HepG2 (cell line): ENCODE measurements at regions not wholly inside any gene's neighbourhood (a gene's known extent, or its start where the extent isn't known, plus 50 kb on each side); places are given as distances from the start of the nearest gene placed in this dataset.

ENCODE experiments used
- ATAC-seq: fragments of 200-7000 bp; cut with Tn5 transposase; 3 replicates; pipeline ENCODE4 v1.9.1; 2020; ENCODE audit warnings: mild to moderate bottlenecking, moderate library complexity
- BruUV-seq: library from RNA; stranded (reverse); fragments of 400-500 nt; replicated peaks from 2 replicates; lab custom pipeline; 2021; lab: Mats Ljungman, UMichigan
- CTCF ChIA-PET: fragments of 300-600 bp; formaldehyde crosslinking; extraction: SDS; loops from one replicate; lab custom pipeline; 2021; ENCODE audit warnings: low total read pairs, inconsistent platforms, low intra/inter-chr PET ratio; lab: Yijun Ruan, JAX
- POLR2A ChIA-PET: fragments of 350-600 bp; sonication (Branson Sonifier 250); formaldehyde crosslinking; loops from one replicate; lab custom pipeline; 2020; ENCODE audit warnings: antibody characterized with exemption, inconsistent platforms; lab: Yijun Ruan, JAX
- DNase-seq: peaks from one replicate; pipeline ENCODE4 v3.0.0-alpha.2; 2015; ENCODE audit warnings: low spot score
- FAIRE-seq: peaks from 3 replicates; lab custom pipeline; 2011; peaks lifted over from hg19 to GRCh38; lab: Jason Lieb, UNC
- H2AFZ ChIP-seq: one replicate; pipeline ENCODE4 v1.6.1; 2011; ENCODE audit warnings: low read length, inconsistent platforms
- H3K27ac ChIP-seq: fragments of 300-600 bp; 3 replicates; pipeline ENCODE4 v1.8.0; 2011; ENCODE audit warnings: mixed run types, mild to moderate bottlenecking, mixed read lengths, low read length, inconsistent platforms; ENCODE audit not compliant: insufficient read depth; ENCODE audit errors: extremely low read length
- H3K27me3 ChIP-seq, 2 experiments: fragments of 200-600 bp in 1 of 2; 2 replicates in 1 of 2; 3 replicates in 1 of 2; pipeline versions ENCODE4 v1.6.0 to v1.8.0; 2011; ENCODE audit warnings: low read length in 2 of 2, mild to moderate bottlenecking in 2 of 2, moderate library complexity in 2 of 2, inconsistent platforms in 1 of 2; ENCODE audit not compliant: insufficient read depth in 2 of 2, control insufficient read depth in 1 of 2
- H3K36me3 ChIP-seq, 2 experiments: fragments of 200-600 bp in 1 of 2; replicated peaks in 1 of 2; 2 replicates in 1 of 2; 3 replicates in 1 of 2; pipeline versions ENCODE4 v1.5.1 to v1.8.0; 2011; ENCODE audit warnings: low read length in 2 of 2, inconsistent platforms in 1 of 2; ENCODE audit not compliant: insufficient read depth in 2 of 2, control insufficient read depth in 1 of 2
- H3K4me1 ChIP-seq: 2 replicates; pipeline ENCODE4 v1.5.1; 2012; ENCODE audit warnings: low read length, inconsistent platforms; ENCODE audit not compliant: insufficient read depth
- H3K4me2 ChIP-seq: 2 replicates; pipeline ENCODE4 v1.6.0; 2011; ENCODE audit warnings: low read depth, low read length, inconsistent platforms
- H3K4me3 ChIP-seq, 3 experiments: fragments of 200-600 bp in 1 of 3; sonication (generic), shearing (Covaris generic) in 1 of 3; replicated peaks in 1 of 3; 2 replicates each; pipeline ENCODE4 v1.5.1; 2011 to 2016; ENCODE audit warnings: low read length in 3 of 3, inconsistent platforms in 2 of 3, low read depth in 2 of 3, mild to moderate bottlenecking in 2 of 3, control low read depth in 1 of 3, mixed read lengths in 1 of 3; ENCODE audit not compliant: insufficient read depth in 1 of 3
- H3K79me2 ChIP-seq: one replicate; pipeline ENCODE4 v1.6.1; 2011; ENCODE audit warnings: low read length, inconsistent platforms; ENCODE audit not compliant: insufficient read depth
- H3K9ac ChIP-seq: 2 replicates; pipeline ENCODE4 v1.6.0; 2011; ENCODE audit warnings: mild to moderate bottlenecking, low read depth, low read length, inconsistent platforms; ENCODE audit not compliant: insufficient read depth
- H3K9me3 ChIP-seq: 2 replicates; pipeline ENCODE4 v1.5.1; 2012; ENCODE audit warnings: mild to moderate bottlenecking, low read length
- H4K20me1 ChIP-seq: 2 replicates; pipeline ENCODE4 v1.6.0; 2011; ENCODE audit warnings: inconsistent platforms, mild to moderate bottlenecking, low read length, moderate library complexity; ENCODE audit not compliant: insufficient read depth
- GLMP ChIP-seq: sonication (generic); formaldehyde crosslinking; IDR thresholded peaks from 2 replicates; pipeline ENCODE4 v1.9.0; 2021; ENCODE audit warnings: missing genetic modification reagents, mild to moderate bottlenecking, borderline replicate concordance
- IRX3 ChIP-seq: sonication (generic); formaldehyde crosslinking; IDR thresholded peaks from 2 replicates; pipeline ENCODE4 v1.8.1; 2023; ENCODE audit warnings: mild to moderate bottlenecking, low read depth, missing genetic modification reagents, borderline replicate concordance
- MAF1 ChIP-seq: sonication (generic); formaldehyde crosslinking; IDR thresholded peaks from 2 replicates; pipeline ENCODE4 v1.5.0; 2020; ENCODE audit warnings: missing genetic modification reagents, borderline replicate concordance
- MBD4 ChIP-seq: IDR thresholded peaks from 2 replicates; pipeline ENCODE4 v1.6.1; 2012; ENCODE audit warnings: low read length, inconsistent platforms, borderline replicate concordance
- NFE2L2 ChIP-seq: fragments of 150-350 bp; IDR thresholded peaks from 2 replicates; pipeline ENCODE4 v1.6.1; 2014; ENCODE audit warnings: low read length
- PRPF4 ChIP-seq: fragments of 200-400 bp; formaldehyde crosslinking; IDR thresholded peaks from 2 replicates; pipeline ENCODE4 v1.6.1; 2016; ENCODE audit warnings: low read length, low read depth; ENCODE audit not compliant: poor library complexity, severe bottlenecking
- ZNF317 ChIP-seq: sonication (generic); formaldehyde crosslinking; IDR thresholded peaks from 2 replicates; pipeline ENCODE4 v1.5.0; 2020; ENCODE audit warnings: mild to moderate bottlenecking, missing genetic modification reagents
- ZNF747 ChIP-seq: sonication (generic); formaldehyde crosslinking; IDR thresholded peaks from 2 replicates; pipeline ENCODE4 v1.8.1; 2023; ENCODE audit warnings: missing genetic modification reagents, mild to moderate bottlenecking, borderline replicate concordance
- ZSCAN9 ChIP-seq: IDR thresholded peaks from 2 replicates; pipeline ENCODE4 v1.6.1; 2016; ENCODE audit warnings: borderline replicate concordance
- WGBS: methylation state at CpG from one replicate; pipeline ENCODE4 v1.1.6; 2017; ENCODE audit warnings: low lambda C conversion rate; 5-methylcytosine and 5-hydroxymethylcytosine counted together
- in situ Hi-C: cut with HindIII; loops from 2 replicates; pipeline ENCODE4 v1.10.0; 2017; ENCODE audit warnings: low pct_unique_long_range_greater_than_20kb; ENCODE audit not compliant: extremely low pct_ligation_motif_present
- intact Hi-C: fragments of 100-400 bp; cut with micrococcal nuclease; formaldehyde crosslinking; loops from one replicate; pipeline ENCODE4 v1.10.0; 2022; ENCODE audit not compliant: unreplicated experiment
- TF ChIP-seq, protein P1 (sequence below): sonication (generic); formaldehyde crosslinking; IDR thresholded peaks from 2 replicates; pipeline ENCODE4 v1.8.1; 2023; ENCODE audit warnings: mild to moderate bottlenecking, missing genetic modification reagents

DNA sequence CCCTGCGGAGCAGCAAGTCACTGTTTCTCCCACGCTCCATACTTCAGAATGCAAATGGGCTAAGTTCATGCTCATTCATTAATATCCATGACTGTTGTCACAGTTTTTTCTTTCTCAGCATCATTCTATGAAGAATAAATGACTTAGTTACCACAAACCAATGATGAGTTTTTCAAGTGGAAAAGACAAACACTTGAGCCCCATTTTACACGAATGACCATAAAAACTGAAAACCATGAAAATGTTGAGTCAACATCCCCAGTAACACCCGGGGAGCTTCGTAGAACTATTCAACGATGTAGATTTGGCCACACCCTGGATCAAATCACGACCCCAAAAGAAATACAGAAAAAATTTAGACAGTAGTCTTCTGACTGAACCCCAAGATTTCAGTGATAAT lies 99.8 kb upstream of the GJB6 start:
- in situ Hi-C loops (no loop called here), intact Hi-C loops (no loop called here)
- Histone ChIP-seq H3K9me3 (no peaks in the 10 kb centered on the region), H3K36me3 (no peaks in the 10 kb centered on the region), H3K4me2 (no peak overlapping the region), H3K27me3 (peaks cover 0 to 12% of the 10 kb centered on the region in 2 experiments; a peak in 3 of 5 replicates), H3K4me3 (no peak overlapping the region), H3K27ac (no peak overlapping the region), H3K4me1 (peaks cover 8% of the 10 kb centered on the region), H2AFZ (no peak overlapping the region), H4K20me1 (no peaks in the 10 kb centered on the region), H3K79me2 (no peaks in the 10 kb centered on the region), H3K9ac (no peak overlapping the region)
- CTCF ChIA-PET: no interaction called here
- DNase-seq: no peak
- ATAC-seq: no peak
- 35% methylated on average over 7 of the region's 7 CpGs for WGBS
- POLR2A ChIA-PET: no interaction called here
- FAIRE-seq: no peak
- no peak for TF ChIP-seq ZNF317 (CRISPR knock-in tag)
- no peak for TF ChIP-seq NFE2L2
- TF ChIP-seq ZSCAN9 (CRISPR knock-in tag): no peak
- TF ChIP-seq GLMP (CRISPR knock-in tag): no peak
- no peak for TF ChIP-seq PRPF4
- no peak for TF ChIP-seq MAF1 (CRISPR knock-in tag)
- no peak for TF ChIP-seq IRX3 (CRISPR knock-in tag)
- TF ChIP-seq ZNF747 (CRISPR knock-in tag): no peak
- no peak for TF ChIP-seq MBD4
- TF ChIP-seq, protein P1, sequence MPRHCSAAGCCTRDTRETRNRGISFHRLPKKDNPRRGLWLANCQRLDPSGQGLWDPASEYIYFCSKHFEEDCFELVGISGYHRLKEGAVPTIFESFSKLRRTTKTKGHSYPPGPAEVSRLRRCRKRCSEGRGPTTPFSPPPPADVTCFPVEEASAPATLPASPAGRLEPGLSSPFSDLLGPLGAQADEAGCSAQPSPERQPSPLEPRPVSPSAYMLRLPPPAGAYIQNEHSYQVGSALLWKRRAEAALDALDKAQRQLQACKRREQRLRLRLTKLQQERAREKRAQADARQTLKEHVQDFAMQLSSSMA (CRISPR knock-in tag): no peak
- no TSS peak for BruUV-seq
